Central memory CD8-positive, alpha-beta T cell (primary cell): ENCODE measurements at regions not wholly inside any gene's neighbourhood (a gene's known extent, or its start where the extent isn't known, plus 50 kb on each side); places are given as distances from the start of the nearest gene placed in this dataset.

Experiments
- ATAC-seq: fragments of 150-1000 bp; cut with Tn5 transposase; replicated peaks from 2 replicates; pipeline ENCODE4 v1.10.0; 2022; ENCODE audit warnings: mild to moderate bottlenecking, moderate FRiP score, moderate number of reproducible peaks; ENCODE audit not compliant: poor library complexity, severe bottlenecking; ENCODE audit errors: extremely low read depth
- DNase-seq, 2 donors: peaks; one replicate each; pipeline ENCODE4 v3.0.0; 2021; ENCODE audit warnings: low spot score in 2 of 2
- H3K27ac Mint-ChIP-seq: one replicate; pipeline ENCODE4 v1.8.0; 2022; ENCODE audit warnings: low read depth, mild to moderate bottlenecking, moderate library complexity, mixed read lengths
- H3K27me3 Mint-ChIP-seq: one replicate; pipeline ENCODE4 v1.8.0; 2022; ENCODE audit warnings: mixed read lengths
- H3K36me3 Mint-ChIP-seq: one replicate; pipeline ENCODE4 v1.8.0; 2022; ENCODE audit warnings: mild to moderate bottlenecking, moderate library complexity, mixed read lengths; ENCODE audit not compliant: insufficient read depth
- H3K4me1 Mint-ChIP-seq: one replicate; pipeline ENCODE4 v1.8.0; 2022; ENCODE audit warnings: mixed read lengths
- H3K4me3 Mint-ChIP-seq: one replicate; pipeline ENCODE4 v1.8.0; 2022; ENCODE audit warnings: mild to moderate bottlenecking, moderate library complexity, mixed read lengths
- H3K9me3 Mint-ChIP-seq: one replicate; pipeline ENCODE4 v1.8.0; 2022; ENCODE audit warnings: mixed read lengths

DNA sequence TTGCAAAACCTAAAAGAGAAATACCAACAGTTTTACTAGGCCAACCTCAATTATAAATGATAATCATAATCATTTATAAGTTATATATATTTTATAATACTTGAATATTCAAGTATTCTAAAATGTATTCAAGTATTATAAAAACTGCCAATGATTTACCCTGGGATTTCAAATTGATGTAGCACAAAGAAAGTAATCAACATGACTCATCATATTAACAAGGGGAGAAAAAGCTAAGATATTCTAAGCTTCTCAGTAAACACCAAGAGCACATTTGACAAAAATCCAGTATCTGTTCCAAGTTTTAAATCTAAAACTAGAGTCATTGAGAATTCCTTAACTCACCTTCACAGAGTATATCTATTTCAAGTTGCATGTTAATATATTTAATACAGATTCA, 56.1 kb downstream of the CAPZA3 start:
- Mint-ChIP-seq H3K27me3 (no peaks in the 10 kb centered on the region), H3K27ac (no peak overlapping the region), H3K36me3 (no peaks in the 10 kb centered on the region), H3K4me1 (no peaks in the 10 kb centered on the region), H3K9me3 (no peaks in the 10 kb centered on the region), H3K4me3 (no peak overlapping the region)
- ATAC-seq (no peak), DNase-seq (no peak)

DNA sequence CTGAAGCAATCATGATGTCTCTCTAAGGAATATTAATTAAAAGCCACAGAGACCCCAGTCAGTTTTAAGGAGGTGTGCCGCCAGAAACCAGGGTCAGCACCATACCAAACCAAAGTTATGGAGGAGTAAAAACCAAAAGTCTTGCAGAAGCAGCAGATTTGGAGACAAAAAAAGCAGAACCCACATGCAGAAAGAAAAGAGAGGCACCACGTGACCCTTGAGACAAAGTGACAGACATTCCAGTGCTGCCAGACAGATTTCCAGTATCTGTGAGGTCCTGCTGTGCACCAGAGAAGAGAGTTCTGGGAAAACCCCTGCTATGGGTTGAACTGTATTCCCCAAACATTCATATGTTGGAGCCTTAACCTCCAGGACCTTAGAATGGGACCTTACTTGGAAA, 59.7 kb downstream of the CAPZA3 start:
- Mint-ChIP-seq H3K4me1 (no peaks in the 10 kb centered on the region), H3K27me3 (no peaks in the 10 kb centered on the region), H3K4me3 (no peak overlapping the region), H3K9me3 (no peaks in the 10 kb centered on the region), H3K27ac (no peak overlapping the region), H3K36me3 (peaks cover 2% of the 10 kb centered on the region)
- ATAC-seq (no peak), DNase-seq (no peak)

DNA sequence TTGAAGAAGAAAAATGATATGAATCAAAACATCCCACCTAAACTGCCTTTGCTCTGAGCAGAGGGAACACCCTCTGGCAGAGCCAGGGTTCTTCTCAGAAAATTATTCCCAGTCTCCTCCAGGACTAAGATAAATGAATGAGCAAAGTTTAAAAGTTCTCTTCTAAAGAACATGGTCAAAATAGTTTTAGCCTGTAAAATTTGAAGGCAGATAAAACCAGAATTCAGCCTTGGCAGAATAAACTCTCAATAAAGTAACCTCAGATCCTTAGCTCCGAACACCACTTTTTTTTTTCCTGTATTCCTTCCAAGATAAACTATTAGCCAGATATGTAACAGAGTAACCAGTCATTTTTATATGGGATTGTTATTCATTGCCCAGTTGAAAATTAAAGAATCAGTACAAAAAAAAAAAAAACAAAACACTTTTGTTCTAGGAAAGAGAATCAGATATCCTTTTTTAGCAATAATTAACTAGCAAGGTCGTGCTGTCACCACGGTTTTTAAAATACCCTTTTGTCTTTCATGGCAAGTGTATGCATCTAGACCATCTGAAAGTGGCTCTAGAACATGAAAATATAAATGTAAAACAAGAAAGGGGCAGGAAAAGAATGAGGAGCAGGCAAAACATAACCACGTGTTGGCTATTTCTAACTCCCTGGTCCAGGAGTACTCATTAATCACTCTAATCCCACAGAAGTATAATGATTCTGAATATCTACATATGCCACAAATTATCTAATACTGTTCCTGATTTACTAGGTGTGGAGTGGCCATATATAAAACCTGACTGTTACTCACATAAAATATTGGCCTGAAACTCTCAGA, 60.8 kb downstream of the CAPZA3 start:
- peaks cover 2% of the 10 kb centered on the region for H3K36me3 Mint-ChIP-seq
- H3K4me1 Mint-ChIP-seq, result no peaks in the 10 kb centered on the region
- no peak overlapping the region for H3K4me3 Mint-ChIP-seq
- no peaks in the 10 kb centered on the region for H3K9me3 Mint-ChIP-seq
- no peak for ATAC-seq
- no peak overlapping the region for H3K27ac Mint-ChIP-seq
- no peaks in the 10 kb centered on the region for H3K27me3 Mint-ChIP-seq
- DNase-seq, result no peak

DNA sequence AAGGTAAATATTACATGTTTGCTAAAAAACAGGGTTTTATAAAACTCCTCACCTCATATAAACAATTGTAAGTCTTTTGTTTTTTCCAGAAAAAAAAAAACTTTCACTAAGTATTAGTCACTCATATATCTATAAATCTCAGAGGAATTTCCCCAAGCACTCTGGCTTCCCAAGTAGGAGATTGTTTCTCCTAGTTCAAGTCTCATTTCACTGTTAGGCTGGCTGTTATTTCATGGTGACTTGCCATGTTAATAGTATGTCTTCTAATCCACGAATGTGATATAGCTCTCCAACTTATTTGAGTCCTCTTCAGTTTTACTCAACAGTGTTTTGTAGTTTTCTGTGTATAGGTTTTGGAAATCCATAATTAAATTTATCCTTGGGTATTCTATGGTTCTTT, 61.6 kb downstream of the CAPZA3 start:
- Mint-ChIP-seq H3K9me3 (no peaks in the 10 kb centered on the region), H3K27ac (no peak overlapping the region), H3K4me1 (no peaks in the 10 kb centered on the region), H3K27me3 (no peaks in the 10 kb centered on the region), H3K36me3 (peaks cover 2% of the 10 kb centered on the region), H3K4me3 (no peak overlapping the region)
- ATAC-seq (no peak), DNase-seq (no peak)

DNA sequence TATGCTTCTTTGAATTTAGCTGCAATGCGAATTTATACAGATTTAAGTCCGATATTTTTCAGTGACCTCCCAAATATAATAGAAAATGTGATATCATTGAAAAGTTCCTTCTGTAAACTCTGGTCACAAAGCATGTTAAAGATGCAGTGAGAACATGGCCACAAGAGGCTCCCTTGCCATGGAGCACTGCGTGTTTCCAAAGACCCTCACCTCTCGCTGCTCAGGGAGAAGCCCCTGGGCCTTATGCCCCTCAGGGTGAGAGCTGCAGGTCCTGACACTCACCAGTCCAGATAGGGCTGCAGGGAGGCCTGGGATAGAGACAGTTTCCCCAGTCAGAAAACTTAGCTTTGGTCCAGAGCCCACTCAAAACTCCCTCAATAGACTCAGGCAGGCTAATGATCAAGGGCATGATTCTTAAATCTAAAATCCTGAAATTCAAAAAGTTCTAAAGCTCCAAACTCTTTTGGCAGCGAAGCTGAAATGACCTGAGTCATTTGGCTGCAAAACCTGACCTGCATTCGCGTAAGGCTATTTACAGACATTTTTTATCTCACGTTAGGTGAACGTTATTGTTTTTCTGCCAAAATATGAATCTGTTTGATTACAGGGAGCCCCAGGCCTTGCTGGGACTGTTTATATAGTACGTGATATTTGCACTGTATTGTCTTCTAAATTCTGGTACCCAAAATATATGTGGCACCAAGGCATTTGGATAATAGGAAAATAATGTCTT, 67.8 kb downstream of the CAPZA3 start:
- ATAC-seq (no peak), DNase-seq (no peak)
- Mint-ChIP-seq H3K4me3 (no peak overlapping the region), H3K27me3 (no peaks in the 10 kb centered on the region), H3K4me1 (no peaks in the 10 kb centered on the region), H3K27ac (no peak overlapping the region), H3K36me3 (no peaks in the 10 kb centered on the region), H3K9me3 (peaks cover 5% of the 10 kb centered on the region)

DNA sequence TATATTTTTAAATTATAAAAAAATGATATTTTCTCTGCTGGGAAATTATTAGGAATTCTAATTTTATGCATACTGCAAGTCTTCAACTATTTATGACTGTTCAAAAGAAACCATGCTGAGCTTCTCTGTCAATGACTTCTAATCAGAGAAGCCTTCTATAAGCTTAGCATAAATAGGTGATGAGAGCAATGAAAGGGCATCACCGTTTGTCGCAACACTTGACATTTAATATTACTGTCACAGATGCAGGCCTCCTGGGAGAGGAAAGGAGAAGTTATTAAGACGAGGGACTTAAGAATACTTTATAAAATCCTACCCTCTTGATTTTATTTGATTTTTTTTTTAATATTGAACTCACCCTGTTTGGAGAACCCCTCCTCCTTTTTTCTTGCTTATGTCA, 69.8 kb downstream of the CAPZA3 start:
- DNase-seq, result no peak
- no peak for ATAC-seq
- H3K27ac Mint-ChIP-seq, result no peak overlapping the region
- no peaks in the 10 kb centered on the region for H3K27me3 Mint-ChIP-seq
- H3K4me3 Mint-ChIP-seq, result no peak overlapping the region
- H3K4me1 Mint-ChIP-seq, result no peaks in the 10 kb centered on the region
- no peaks in the 10 kb centered on the region for H3K36me3 Mint-ChIP-seq
- H3K9me3 Mint-ChIP-seq, result peaks cover 5% of the 10 kb centered on the region

DNA sequence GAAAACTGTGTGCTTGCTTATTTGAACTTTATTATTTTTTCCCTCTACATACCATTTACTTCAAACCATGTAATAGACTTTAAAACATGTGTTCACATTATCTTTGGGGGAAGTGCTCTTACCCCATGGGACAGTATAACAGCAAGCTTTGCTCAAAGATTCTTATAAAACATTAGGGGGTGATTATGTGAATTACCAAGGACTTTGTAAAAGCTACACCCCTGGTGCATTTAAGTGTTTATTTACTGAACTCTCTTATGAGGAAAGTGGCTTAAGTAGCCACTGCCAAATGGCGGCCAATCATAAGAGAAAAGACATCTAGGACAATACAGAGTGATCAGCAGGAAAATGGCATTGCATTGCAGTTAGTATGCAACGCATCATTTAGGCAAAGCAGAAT, 70.3 kb downstream of the CAPZA3 start:
- Mint-ChIP-seq H3K36me3 (no peaks in the 10 kb centered on the region), H3K9me3 (peaks cover 5% of the 10 kb centered on the region), H3K4me1 (no peaks in the 10 kb centered on the region), H3K4me3 (no peak overlapping the region), H3K27ac (no peak overlapping the region), H3K27me3 (no peaks in the 10 kb centered on the region)
- ATAC-seq (no peak), DNase-seq (no peak)

DNA sequence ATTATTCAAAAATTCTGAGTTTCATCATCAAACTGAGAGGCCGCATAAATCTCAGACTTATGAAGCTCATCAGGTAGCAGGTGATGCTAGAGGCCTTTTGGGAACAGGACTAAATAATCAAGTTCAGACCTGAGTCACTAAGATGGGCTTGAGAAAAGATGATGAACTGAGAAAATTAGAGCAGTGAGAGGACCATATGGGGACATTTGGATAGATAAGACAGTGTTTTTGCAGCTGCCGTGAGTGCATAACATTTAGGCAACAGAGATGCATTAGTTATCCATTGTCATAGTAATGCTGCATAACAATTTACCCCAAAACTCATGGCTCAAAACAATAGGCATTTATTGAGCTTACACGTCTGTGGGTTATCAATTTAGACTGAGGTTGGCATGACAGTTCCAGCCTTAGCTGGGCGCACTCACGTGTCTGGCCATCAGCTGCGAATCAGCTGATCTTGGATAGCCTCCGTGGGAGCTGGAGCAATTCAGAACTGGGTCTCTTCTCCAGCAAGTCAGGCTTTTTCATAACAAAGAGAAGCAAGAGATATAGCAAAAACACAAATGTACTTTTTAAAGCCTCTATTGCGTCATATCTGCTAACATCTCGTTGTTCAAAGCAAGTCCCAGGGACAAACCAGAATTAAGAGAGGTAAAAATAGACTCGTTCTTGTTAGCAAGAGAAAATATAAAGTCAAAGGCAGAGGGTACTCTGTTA, 72.8 kb downstream of the CAPZA3 start:
- no peak for DNase-seq
- ATAC-seq, result no peak
- no peaks in the 10 kb centered on the region for H3K4me1 Mint-ChIP-seq
- no peaks in the 10 kb centered on the region for H3K27me3 Mint-ChIP-seq
- peaks cover 5% of the 10 kb centered on the region for H3K9me3 Mint-ChIP-seq
- no peak overlapping the region for H3K27ac Mint-ChIP-seq
- H3K36me3 Mint-ChIP-seq, result no peaks in the 10 kb centered on the region
- no peak overlapping the region for H3K4me3 Mint-ChIP-seq

DNA sequence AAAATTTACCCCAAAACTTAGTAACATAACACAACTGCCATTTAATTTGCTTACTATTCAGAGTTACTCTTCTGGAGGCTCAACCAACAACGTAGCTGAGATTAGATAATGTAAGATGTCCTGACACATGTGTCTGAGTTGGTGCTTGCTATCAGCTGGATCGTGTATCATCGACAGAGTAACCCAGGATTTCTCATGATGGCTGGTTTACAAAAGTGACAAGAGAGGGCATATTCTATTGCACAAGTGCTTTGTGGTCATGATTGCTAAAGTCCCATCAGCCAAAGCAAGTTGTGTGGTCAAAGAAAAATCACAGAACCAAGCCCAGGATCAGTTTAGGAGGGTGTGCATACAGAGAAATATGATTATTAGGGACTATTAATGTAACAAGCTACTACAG, 73.4 kb downstream of the CAPZA3 start:
- Mint-ChIP-seq H3K27ac (no peak overlapping the region), H3K36me3 (no peaks in the 10 kb centered on the region), H3K27me3 (no peaks in the 10 kb centered on the region), H3K4me3 (no peak overlapping the region), H3K4me1 (no peaks in the 10 kb centered on the region), H3K9me3 (peaks cover 4% of the 10 kb centered on the region)
- no peak for ATAC-seq
- no peak for DNase-seq

DNA sequence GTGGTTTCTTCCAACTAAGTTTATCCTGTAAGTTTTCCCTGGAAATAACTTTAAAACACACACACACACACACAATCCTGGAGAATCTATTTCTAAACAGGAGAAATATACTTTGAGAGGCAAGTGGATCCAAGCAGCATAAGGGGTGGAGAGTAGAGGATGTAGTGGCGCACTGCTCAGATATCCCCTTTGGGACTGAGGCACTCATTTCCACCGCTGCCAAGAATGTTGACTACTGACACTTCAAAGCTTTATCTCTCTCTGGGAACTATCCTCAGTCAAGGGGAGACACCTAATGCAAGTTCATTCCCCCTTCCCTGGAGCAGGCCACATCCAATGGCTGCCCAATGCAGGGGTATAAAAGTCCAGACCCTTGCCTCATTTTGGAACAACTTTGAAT, 75.8 kb downstream of the CAPZA3 start:
- Mint-ChIP-seq H3K27ac (no peak overlapping the region), H3K9me3 (no peaks in the 10 kb centered on the region), H3K4me3 (no peak overlapping the region), H3K4me1 (no peaks in the 10 kb centered on the region), H3K27me3 (no peaks in the 10 kb centered on the region), H3K36me3 (no peaks in the 10 kb centered on the region)
- ATAC-seq (no peak), DNase-seq (no peak)

DNA sequence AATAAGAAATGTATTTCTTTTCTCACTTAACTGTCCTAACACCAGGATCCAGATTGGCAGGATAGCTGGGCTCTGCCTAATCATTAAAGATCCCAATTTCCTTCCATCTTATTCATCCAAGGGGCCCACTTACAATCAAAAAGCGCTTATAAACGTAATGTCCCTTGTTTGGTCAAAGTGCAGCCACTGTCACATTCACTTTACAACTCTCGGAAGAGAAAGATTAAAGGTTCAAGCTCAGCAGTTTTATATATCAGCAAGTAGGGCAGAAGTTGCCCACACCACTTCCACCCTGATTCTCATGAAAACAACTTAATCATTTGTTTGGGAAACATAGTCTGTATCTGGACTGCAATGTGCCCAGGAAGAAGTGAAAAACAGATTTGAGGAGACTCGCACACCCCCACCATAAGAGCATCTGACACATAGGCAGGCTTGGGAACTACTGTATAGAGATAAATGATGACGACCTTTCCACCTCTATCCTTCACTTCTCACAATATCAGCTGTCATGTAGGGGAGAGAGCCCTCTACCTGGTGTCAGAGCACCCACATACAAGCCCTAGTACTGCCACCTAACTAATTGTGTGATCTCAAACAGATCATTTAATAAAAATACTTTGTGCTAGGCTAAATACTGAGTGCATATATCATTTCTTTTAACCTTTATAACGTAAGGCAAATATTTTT, 80.8 kb downstream of the CAPZA3 start:
- Mint-ChIP-seq H3K4me1 (no peaks in the 10 kb centered on the region), H3K36me3 (no peaks in the 10 kb centered on the region), H3K9me3 (no peaks in the 10 kb centered on the region), H3K27me3 (no peaks in the 10 kb centered on the region), H3K27ac (no peak overlapping the region), H3K4me3 (no peak overlapping the region)
- ATAC-seq (no peak), DNase-seq (no peak)

DNA sequence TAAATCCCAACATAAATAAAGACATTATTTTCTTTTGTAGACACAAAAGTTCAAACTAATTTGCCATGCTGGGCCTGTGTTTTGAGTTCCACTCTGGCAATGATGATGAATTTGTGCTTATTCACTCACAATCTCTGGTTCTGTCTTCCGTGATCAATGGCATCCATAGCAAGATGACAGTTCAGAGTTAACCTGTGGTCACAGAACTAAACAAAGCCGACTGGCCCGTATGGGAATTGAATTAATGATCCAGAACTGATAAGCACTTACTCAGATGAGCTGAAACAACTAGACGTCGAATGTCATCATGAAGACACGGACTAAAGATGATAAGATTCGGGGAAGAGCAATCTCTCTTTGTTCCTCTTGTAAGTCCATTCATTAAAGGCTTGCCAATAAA, 81.6 kb downstream of the CAPZA3 start:
- Mint-ChIP-seq H3K36me3 (no peaks in the 10 kb centered on the region), H3K27ac (no peak overlapping the region), H3K4me3 (no peak overlapping the region), H3K27me3 (no peaks in the 10 kb centered on the region), H3K4me1 (no peaks in the 10 kb centered on the region), H3K9me3 (no peaks in the 10 kb centered on the region)
- ATAC-seq (no peak), DNase-seq (no peak)
